ENCODE measurements at regions not wholly inside any gene's neighbourhood (a gene's known extent, or its start where the extent isn't known, plus 50 kb on each side); places are given as distances from the start of the nearest gene placed in this dataset.

- in situ Hi-C loops (cut with HindIII; ENCODE audit: extremely low pct_ligation_motif_present, low pct_unique_long_range_greater_than_20kb) = loop anchor here (25.0 kb wide), 2 partner anchors 1417 to 1767 kb away; no protein-coding TSS in a partner anchor
- CTCF ChIA-PET (ENCODE audit: low intra/inter-chr PET ratio, low total read pairs) = no interaction called here
Observed at GRCh38 chr1:50329332-50329932, 93.8 kb downstream of the DMRTA2 start.

More at GRCh38 chr1:50329332-50329932, 93.8 kb downstream of the DMRTA2 start:
- no peak for DNase-seq (ENCODE audit: low spot score)
- Histone ChIP-seq H3K27me3 (ENCODE audit: control insufficient read depth in 1 of 2, insufficient read depth in 2 of 2, low read length in 2 of 2) (peaks cover 0 to 14% of the 10 kb centered on the region in 2 experiments; a peak in 3 of 5 replicates), H4K20me1 (ENCODE audit: insufficient read depth, low read length) (no peaks in the 10 kb centered on the region), H3K4me1 (ENCODE audit: insufficient read depth, low read length) (no peaks in the 10 kb centered on the region), H3K9me3 (ENCODE audit: low read length) (no peaks in the 10 kb centered on the region), H3K27ac (ENCODE audit: extremely low read length, insufficient read depth, low read length) (no peak overlapping the region), H2AFZ (ENCODE audit: low read length) (no peak overlapping the region), H3K4me2 (ENCODE audit: low read depth, low read length) (no peak overlapping the region), H3K36me3 (replicated peaks in 1 of 2; ENCODE audit: control insufficient read depth in 1 of 2, insufficient read depth in 2 of 2, low read length in 2 of 2) (no peaks in the 10 kb centered on the region), H3K9ac (ENCODE audit: insufficient read depth, low read depth, low read length) (no peak overlapping the region), H3K79me2 (ENCODE audit: insufficient read depth, low read length) (no peaks in the 10 kb centered on the region), H3K4me3 (replicated peaks in 1 of 3; ENCODE audit: insufficient read depth in 1 of 3, low read depth in 2 of 3, low read length in 3 of 3) (no peak overlapping the region)
- no peak for FAIRE-seq
- ATAC-seq = no peak
- TF ChIP-seq BHLHE40 (IDR thresholded peaks at IDR 0.05; ENCODE audit: low read length) (no peak), FOSL2 (CRISPR knock-in tag; IDR thresholded peaks at IDR 0.05) (peak; percentile 83)
- TF ChIP-seq, protein P1, sequence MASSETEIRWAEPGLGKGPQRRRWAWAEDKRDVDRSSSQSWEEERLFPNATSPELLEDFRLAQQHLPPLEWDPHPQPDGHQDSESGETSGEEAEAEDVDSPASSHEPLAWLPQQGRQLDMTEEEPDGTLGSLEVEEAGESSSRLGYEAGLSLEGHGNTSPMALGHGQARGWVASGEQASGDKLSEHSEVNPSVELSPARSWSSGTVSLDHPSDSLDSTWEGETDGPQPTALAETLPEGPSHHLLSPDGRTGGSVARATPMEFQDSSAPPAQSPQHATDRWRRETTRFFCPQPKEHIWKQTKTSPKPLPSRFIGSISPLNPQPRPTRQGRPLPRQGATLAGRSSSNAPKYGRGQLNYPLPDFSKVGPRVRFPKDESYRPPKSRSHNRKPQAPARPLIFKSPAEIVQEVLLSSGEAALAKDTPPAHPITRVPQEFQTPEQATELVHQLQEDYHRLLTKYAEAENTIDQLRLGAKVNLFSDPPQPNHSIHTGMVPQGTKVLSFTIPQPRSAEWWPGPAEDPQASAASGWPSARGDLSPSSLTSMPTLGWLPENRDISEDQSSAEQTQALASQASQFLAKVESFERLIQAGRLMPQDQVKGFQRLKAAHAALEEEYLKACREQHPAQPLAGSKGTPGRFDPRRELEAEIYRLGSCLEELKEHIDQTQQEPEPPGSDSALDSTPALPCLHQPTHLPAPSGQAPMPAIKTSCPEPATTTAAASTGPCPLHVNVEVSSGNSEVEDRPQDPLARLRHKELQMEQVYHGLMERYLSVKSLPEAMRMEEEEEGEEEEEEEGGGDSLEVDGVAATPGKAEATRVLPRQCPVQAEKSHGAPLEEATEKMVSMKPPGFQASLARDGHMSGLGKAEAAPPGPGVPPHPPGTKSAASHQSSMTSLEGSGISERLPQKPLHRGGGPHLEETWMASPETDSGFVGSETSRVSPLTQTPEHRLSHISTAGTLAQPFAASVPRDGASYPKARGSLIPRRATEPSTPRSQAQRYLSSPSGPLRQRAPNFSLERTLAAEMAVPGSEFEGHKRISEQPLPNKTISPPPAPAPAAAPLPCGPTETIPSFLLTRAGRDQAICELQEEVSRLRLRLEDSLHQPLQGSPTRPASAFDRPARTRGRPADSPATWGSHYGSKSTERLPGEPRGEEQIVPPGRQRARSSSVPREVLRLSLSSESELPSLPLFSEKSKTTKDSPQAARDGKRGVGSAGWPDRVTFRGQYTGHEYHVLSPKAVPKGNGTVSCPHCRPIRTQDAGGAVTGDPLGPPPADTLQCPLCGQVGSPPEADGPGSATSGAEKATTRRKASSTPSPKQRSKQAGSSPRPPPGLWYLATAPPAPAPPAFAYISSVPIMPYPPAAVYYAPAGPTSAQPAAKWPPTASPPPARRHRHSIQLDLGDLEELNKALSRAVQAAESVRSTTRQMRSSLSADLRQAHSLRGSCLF (CRISPR knock-in tag; IDR thresholded peaks at IDR 0.05; ENCODE audit: borderline replicate concordance) = no peak
- intact Hi-C loops (cut with micrococcal nuclease; ENCODE audit: unreplicated experiment) = no loop called here
- no TSS peak for BruUV-seq (replicated peaks)
- WGBS (ENCODE audit: low lambda C conversion rate) = 3% methylated on average over 3 of the region's 4 CpGs
- POLR2A ChIA-PET = no interaction called here
